ENCODE measurements at regions not wholly inside any gene's neighbourhood (a gene's known extent, or its start where the extent isn't known, plus 50 kb on each side); places are given as distances from the start of the nearest gene placed in this dataset.
"Not testable (repeated sequence)": the region's sequence is repeated elsewhere in the genome, so short reads cannot be mapped to it uniquely, and the experiment has no call there.

DNA sequence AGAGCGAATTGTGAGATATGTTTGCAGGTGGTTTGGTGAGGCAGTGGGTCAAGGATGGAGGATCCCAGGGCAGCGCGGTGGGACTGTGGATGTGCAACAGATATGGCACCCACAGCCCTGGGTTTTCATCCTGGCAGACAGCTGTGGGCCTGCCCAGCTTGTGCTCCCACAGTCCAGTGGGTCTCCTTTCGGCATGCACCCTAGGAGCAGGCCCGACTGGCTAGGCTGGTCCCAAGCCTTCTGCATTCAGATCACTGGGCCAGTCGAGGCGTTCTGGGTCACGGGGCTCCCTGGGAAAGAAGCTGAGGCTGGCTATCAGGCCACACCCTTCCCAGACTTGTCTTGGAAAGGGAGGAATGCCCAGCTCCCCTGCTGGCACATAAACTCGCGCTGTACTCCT is 2289.6 kb downstream of the ARAP2 start:
- Mint-ChIP-seq H3K4me1 (ENCODE audit: unreplicated experiment) (peaks cover 6% of the 10 kb centered on the region), H3K4me3 (no peak overlapping the region), H3K36me3 (no peaks in the 10 kb centered on the region), H3K9me3 (no peaks in the 10 kb centered on the region), H3K27me3 (no peaks in the 10 kb centered on the region), H3K27ac (no peak overlapping the region)
- DNase-seq (ENCODE audit: extremely low spot score, unreplicated experiment) = no peak
- TF ChIP-seq, protein P1, sequence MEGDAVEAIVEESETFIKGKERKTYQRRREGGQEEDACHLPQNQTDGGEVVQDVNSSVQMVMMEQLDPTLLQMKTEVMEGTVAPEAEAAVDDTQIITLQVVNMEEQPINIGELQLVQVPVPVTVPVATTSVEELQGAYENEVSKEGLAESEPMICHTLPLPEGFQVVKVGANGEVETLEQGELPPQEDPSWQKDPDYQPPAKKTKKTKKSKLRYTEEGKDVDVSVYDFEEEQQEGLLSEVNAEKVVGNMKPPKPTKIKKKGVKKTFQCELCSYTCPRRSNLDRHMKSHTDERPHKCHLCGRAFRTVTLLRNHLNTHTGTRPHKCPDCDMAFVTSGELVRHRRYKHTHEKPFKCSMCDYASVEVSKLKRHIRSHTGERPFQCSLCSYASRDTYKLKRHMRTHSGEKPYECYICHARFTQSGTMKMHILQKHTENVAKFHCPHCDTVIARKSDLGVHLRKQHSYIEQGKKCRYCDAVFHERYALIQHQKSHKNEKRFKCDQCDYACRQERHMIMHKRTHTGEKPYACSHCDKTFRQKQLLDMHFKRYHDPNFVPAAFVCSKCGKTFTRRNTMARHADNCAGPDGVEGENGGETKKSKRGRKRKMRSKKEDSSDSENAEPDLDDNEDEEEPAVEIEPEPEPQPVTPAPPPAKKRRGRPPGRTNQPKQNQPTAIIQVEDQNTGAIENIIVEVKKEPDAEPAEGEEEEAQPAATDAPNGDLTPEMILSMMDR (conservative IDR thresholded peaks at IDR 0.05) = no peak

DNA sequence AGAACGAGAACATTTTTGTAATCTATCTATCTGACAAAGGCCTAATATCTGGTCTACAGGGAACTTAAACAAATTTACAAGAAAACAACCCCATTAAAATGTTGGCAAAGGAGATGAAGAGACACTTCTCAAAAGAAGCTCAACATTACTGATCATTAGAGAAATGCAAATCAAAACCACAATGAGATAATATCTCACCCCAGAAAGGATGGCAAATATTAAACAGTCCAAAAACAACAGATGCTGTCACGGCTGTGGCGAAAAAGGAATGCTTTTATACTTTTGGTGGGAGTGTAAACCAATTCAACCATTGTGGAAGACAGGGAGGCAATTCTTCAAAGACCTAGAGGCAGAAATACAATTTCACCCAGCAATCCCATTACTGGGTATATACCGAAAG is 2284.8 kb downstream of the ARAP2 start:
- TF ChIP-seq, protein P1 (conservative IDR thresholded peaks at IDR 0.05) = no peak
- Mint-ChIP-seq H3K27me3 (no peaks in the 10 kb centered on the region), H3K9me3 (no peaks in the 10 kb centered on the region), H3K4me3 (no peak overlapping the region), H3K36me3 (no peaks in the 10 kb centered on the region), H3K4me1 (ENCODE audit: unreplicated experiment) (peaks cover 12% of the 10 kb centered on the region), H3K27ac (no peak overlapping the region)
- no peak for DNase-seq (ENCODE audit: extremely low spot score, unreplicated experiment)

DNA sequence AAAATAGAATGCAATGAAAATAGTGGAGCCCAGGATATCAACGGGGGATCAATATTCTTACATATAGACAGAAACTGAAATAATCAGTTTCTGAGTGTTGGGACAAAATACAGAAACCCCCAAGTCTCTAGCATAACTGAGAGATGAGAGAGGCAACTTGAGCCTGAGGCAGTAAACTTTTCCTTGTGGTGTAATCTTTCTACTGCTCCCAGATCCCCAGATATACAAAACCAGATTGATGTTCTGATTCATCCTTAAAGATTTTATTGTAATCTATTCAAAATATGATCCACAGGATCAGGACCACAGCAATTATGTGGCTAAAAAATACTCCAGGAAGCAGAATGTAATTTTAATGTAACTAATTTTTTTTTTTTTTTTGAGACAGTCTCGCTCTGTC is 2282.6 kb downstream of the ARAP2 start:
- Mint-ChIP-seq H3K36me3 (no peaks in the 10 kb centered on the region), H3K9me3 (no peaks in the 10 kb centered on the region), H3K4me1 (ENCODE audit: unreplicated experiment) (peaks cover 12% of the 10 kb centered on the region), H3K27ac (no peak overlapping the region), H3K27me3 (no peaks in the 10 kb centered on the region), H3K4me3 (no peak overlapping the region)
- TF ChIP-seq, protein P1 (conservative IDR thresholded peaks at IDR 0.05) = no peak
- no peak for DNase-seq (ENCODE audit: extremely low spot score, unreplicated experiment)

DNA sequence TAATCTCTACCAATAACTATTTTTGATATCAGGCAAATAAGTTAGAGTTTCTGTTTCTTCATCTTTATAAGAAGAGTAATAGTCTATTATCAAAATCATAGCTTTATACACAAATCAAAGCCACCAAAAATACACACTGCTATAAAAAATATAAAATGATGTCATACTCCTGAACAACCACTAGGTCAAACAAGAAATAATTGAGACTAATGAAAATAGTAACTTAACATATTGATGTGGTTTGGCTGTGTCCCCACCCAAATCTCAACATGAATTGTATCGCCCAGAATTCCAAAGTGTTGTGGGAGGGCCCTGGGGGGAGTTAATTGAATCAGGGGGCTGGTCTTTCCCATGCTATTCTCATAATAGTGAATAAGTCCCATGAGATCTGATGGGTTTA is 2277.5 kb downstream of the ARAP2 start:
- Mint-ChIP-seq H3K4me3 (no peak overlapping the region), H3K27me3 (no peaks in the 10 kb centered on the region), H3K4me1 (ENCODE audit: unreplicated experiment) (peaks cover under 1% of the 10 kb centered on the region), H3K36me3 (no peaks in the 10 kb centered on the region), H3K9me3 (peaks cover 4% of the 10 kb centered on the region), H3K27ac (no peak overlapping the region)
- no peak for DNase-seq (ENCODE audit: extremely low spot score, unreplicated experiment)
- TF ChIP-seq, protein P1 (conservative IDR thresholded peaks at IDR 0.05) = peak; percentile 59

DNA sequence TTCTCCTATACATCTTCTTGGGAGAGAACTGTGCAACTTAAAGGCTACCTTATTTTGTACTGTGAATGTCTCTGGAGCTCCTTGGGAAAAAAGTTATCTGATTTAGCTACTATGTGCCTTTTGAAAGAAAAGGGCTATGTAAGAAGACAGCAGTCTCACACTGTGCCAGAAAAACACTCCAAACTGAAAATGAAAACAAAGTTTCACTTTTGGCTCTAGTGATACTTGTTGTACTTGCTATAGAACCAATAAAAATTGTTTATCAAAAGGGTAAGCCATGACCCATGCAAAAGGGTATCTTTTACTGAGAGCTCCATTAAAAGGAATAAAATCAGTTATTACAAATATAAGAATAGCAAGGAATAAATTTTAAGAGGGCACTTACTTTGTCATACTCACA is 2270.0 kb downstream of the ARAP2 start:
- TF ChIP-seq, protein P1 (conservative IDR thresholded peaks at IDR 0.05) = no peak
- Mint-ChIP-seq H3K4me1 (ENCODE audit: unreplicated experiment) (no peaks in the 10 kb centered on the region), H3K9me3 (no peaks in the 10 kb centered on the region), H3K4me3 (no peak overlapping the region), H3K27me3 (no peaks in the 10 kb centered on the region), H3K27ac (no peak overlapping the region), H3K36me3 (no peaks in the 10 kb centered on the region)
- no peak for DNase-seq (ENCODE audit: extremely low spot score, unreplicated experiment)

DNA sequence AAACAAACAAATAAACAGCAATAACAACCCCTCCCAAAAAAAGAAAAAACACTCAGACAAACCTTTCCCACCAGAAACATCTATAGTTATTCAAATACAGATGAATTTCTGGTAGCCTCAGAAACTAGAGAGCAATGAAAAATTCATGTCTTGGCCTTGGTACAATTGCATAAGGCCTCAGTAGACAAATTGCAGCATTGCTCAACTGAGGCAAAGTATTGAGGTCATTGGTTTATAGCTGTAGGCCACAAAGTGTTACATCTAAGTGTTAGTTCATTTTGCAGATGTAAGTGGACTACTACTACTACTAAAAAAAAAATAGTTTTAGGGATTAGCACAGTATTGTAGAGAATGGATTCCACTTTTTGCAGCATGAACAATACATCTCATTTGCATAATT is 2268.3 kb downstream of the ARAP2 start:
- H3K9me3 Mint-ChIP-seq = no peaks in the 10 kb centered on the region
- H3K4me1 Mint-ChIP-seq (ENCODE audit: unreplicated experiment) = no peaks in the 10 kb centered on the region
- no peak overlapping the region for H3K27ac Mint-ChIP-seq
- no peak overlapping the region for H3K4me3 Mint-ChIP-seq
- TF ChIP-seq, protein P1 (conservative IDR thresholded peaks at IDR 0.05) = no peak
- H3K27me3 Mint-ChIP-seq = no peaks in the 10 kb centered on the region
- no peak for DNase-seq (ENCODE audit: extremely low spot score, unreplicated experiment)
- no peaks in the 10 kb centered on the region for H3K36me3 Mint-ChIP-seq

DNA sequence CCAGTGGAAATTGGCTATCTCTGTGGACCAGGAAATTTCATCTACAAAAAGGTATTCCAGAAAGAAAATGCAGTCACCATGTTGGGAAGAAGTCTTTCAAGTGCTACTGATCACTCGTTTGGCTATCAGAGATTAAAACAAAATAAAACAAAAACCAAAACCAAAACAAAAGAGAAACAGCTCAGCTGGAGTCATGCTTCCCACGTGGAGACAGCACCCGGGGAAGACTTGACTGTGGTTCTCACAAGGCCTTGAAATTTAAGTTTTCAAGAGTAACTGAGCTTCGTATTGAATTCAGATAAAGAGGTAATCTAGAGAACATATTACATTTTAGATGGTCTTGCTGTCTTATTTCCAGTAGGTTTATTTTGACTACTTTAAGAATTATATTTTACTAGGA is 2264.5 kb downstream of the ARAP2 start:
- not testable (repeated sequence) for H3K9me3 Mint-ChIP-seq

More for the DNA sequence above, 2264.5 kb downstream of the ARAP2 start:
- H3K36me3 Mint-ChIP-seq; H3K4me1 Mint-ChIP-seq (ENCODE audit: unreplicated experiment); H3K27ac Mint-ChIP-seq; H3K27me3 Mint-ChIP-seq; H3K4me3 Mint-ChIP-seq; DNase-seq (ENCODE audit: extremely low spot score, unreplicated experiment): not testable (repeated sequence)

Measured in type B pancreatic cell (in vitro differentiated cells).